ENCODE measurements at regions not wholly inside any gene's neighbourhood (a gene's known extent, or its start where the extent isn't known, plus 50 kb on each side); places are given as distances from the start of the nearest gene placed in this dataset.
"Not testable (repeated sequence)": the region's sequence is repeated elsewhere in the genome, so short reads cannot be mapped to it uniquely, and the experiment has no call there.

- intact Hi-C loops (cut with DNase I; ENCODE audit: low total_unique reads): no loop called here
- Histone ChIP-seq H3K36me3 (no peaks in the 10 kb centered on the region), H3K27ac (no peak overlapping the region)
Observed at GRCh38 chr6:74408844-74409243, 712.8 kb downstream of the CD109 start.

GRCh38 chr6:74404366-74404765, 708.4 kb downstream of the CD109 start:
- H3K36me3 ChIP-seq: no peaks in the 10 kb centered on the region
- H3K4me1 ChIP-seq: no peaks in the 10 kb centered on the region
- no peak overlapping the region for H3K27ac ChIP-seq
- no peak overlapping the region for H3K4me3 ChIP-seq
- intact Hi-C loops (cut with DNase I; ENCODE audit: low total_unique reads): no loop called here
- H3K27me3 ChIP-seq: no peaks in the 10 kb centered on the region
- no peaks in the 10 kb centered on the region for H3K9me3 ChIP-seq
- no peak for DNase-seq (ENCODE audit: low spot score in 2 of 2)
- TF ChIP-seq POLR2A (IDR thresholded peaks at IDR 0.05): no peak
- no peak for TF ChIP-seq POLR2AphosphoS5 (IDR thresholded peaks at IDR 0.05)
- no peak for TF ChIP-seq CTCF (IDR thresholded peaks at IDR 0.05)

More at GRCh38 chr6:74408844-74409243, 712.8 kb downstream of the CD109 start:
- H3K27me3 ChIP-seq: no peaks in the 10 kb centered on the region
- no peak for TF ChIP-seq POLR2A (IDR thresholded peaks at IDR 0.05)
- no peak for TF ChIP-seq POLR2AphosphoS5 (IDR thresholded peaks at IDR 0.05)
- TF ChIP-seq CTCF (IDR thresholded peaks at IDR 0.05): no peak
- no peak for DNase-seq (ENCODE audit: low spot score in 2 of 2)
- no peaks in the 10 kb centered on the region for H3K9me3 ChIP-seq
- H3K4me1 ChIP-seq: no peaks in the 10 kb centered on the region
- H3K4me3 ChIP-seq: no peak overlapping the region

- no peaks in the 10 kb centered on the region for H3K27me3 ChIP-seq
- H3K9me3 ChIP-seq: no peaks in the 10 kb centered on the region
- H3K27ac ChIP-seq: no peak overlapping the region
- H3K36me3 ChIP-seq: no peaks in the 10 kb centered on the region
- H3K4me3 ChIP-seq: no peak overlapping the region
- TF ChIP-seq POLR2A (IDR thresholded peaks at IDR 0.05) (no peak), CTCF (IDR thresholded peaks at IDR 0.05) (no peak), POLR2AphosphoS5 (IDR thresholded peaks at IDR 0.05) (no peak)
- intact Hi-C loops (cut with DNase I; ENCODE audit: low total_unique reads): no loop called here
- DNase-seq (ENCODE audit: low spot score in 2 of 2): no peak
- no peaks in the 10 kb centered on the region for H3K4me1 ChIP-seq
Observed at GRCh38 chr6:74402781-74403180, 706.8 kb downstream of the CD109 start.

GRCh38 chr6:74378437-74378836, 682.4 kb downstream of the CD109 start:
- intact Hi-C loops (cut with DNase I; ENCODE audit: low total_unique reads); H3K4me1 ChIP-seq; H3K27ac ChIP-seq; H3K36me3 ChIP-seq; H3K27me3 ChIP-seq; H3K4me3 ChIP-seq; H3K9me3 ChIP-seq; DNase-seq (ENCODE audit: low spot score in 2 of 2): not testable (repeated sequence)

- no peak for TF ChIP-seq POLR2AphosphoS5 (IDR thresholded peaks at IDR 0.05)
- TF ChIP-seq POLR2A (IDR thresholded peaks at IDR 0.05): no peak
- no peak for TF ChIP-seq CTCF (IDR thresholded peaks at IDR 0.05)
Observed at GRCh38 chr6:74369556-74369993, 673.6 kb downstream of the CD109 start.

GRCh38 chr6:74368746-74369145, 672.7 kb downstream of the CD109 start:
- no peak for DNase-seq (ENCODE audit: low spot score in 2 of 2)
- no peak overlapping the region for H3K27ac ChIP-seq
- H3K4me1 ChIP-seq: no peaks in the 10 kb centered on the region
- H3K4me3 ChIP-seq: no peak overlapping the region
- H3K9me3 ChIP-seq: no peaks in the 10 kb centered on the region
- no peaks in the 10 kb centered on the region for H3K27me3 ChIP-seq
- no peaks in the 10 kb centered on the region for H3K36me3 ChIP-seq
- intact Hi-C loops (cut with DNase I; ENCODE audit: low total_unique reads): no loop called here
- TF ChIP-seq POLR2AphosphoS5 (IDR thresholded peaks at IDR 0.05) (no peak), CTCF (IDR thresholded peaks at IDR 0.05) (no peak), POLR2A (IDR thresholded peaks at IDR 0.05) (no peak)

More at GRCh38 chr6:74369556-74369993, 673.6 kb downstream of the CD109 start:
- DNase-seq (ENCODE audit: low spot score in 2 of 2): no peak
- no peaks in the 10 kb centered on the region for H3K4me1 ChIP-seq
- intact Hi-C loops (cut with DNase I; ENCODE audit: low total_unique reads): no loop called here
- H3K4me3 ChIP-seq: no peak overlapping the region
- no peak overlapping the region for H3K27ac ChIP-seq
- no peaks in the 10 kb centered on the region for H3K9me3 ChIP-seq
- no peaks in the 10 kb centered on the region for H3K36me3 ChIP-seq
- no peaks in the 10 kb centered on the region for H3K27me3 ChIP-seq

Measured in breast epithelium (tissue), 4 donors.